ENCODE measurements at regions not wholly inside any gene's neighbourhood (a gene's known extent, or its start where the extent isn't known, plus 50 kb on each side); places are given as distances from the start of the nearest gene placed in this dataset.

DNA sequence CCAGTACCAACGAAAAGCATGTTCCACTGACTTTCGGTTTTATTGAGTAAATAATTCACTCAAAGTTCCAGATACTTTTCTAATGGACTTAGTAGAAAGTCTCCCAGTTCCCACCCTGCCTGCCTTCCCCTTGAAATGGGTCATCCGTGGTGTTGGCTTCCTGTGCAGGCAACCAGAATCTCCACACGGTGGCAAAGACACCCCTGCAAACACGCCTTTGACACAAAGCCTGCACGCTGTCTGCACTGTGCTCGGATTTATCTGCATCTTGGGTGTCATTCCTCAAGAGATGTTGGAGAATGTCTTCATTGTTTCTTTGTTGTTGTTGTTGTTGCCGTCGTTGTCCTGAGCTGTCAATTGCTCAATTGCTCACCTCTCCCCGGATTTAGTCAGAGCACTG is 150.0 kb upstream of the IRX2 start:
- TF ChIP-seq SUZ12 (IDR thresholded peaks at IDR 0.05): no peak
- no peak for TF ChIP-seq NFRKB (IDR thresholded peaks at IDR 0.05)
- no peak for TF ChIP-seq TARDBP (IDR thresholded peaks at IDR 0.05)
- no peak for TF ChIP-seq HDGF (IDR thresholded peaks at IDR 0.05; ENCODE audit: borderline replicate concordance)
- TF ChIP-seq, protein P1, sequence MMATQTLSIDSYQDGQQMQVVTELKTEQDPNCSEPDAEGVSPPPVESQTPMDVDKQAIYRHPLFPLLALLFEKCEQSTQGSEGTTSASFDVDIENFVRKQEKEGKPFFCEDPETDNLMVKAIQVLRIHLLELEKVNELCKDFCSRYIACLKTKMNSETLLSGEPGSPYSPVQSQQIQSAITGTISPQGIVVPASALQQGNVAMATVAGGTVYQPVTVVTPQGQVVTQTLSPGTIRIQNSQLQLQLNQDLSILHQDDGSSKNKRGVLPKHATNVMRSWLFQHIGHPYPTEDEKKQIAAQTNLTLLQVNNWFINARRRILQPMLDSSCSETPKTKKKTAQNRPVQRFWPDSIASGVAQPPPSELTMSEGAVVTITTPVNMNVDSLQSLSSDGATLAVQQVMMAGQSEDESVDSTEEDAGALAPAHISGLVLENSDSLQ (IDR thresholded peaks at IDR 0.05): no peak
- no peak for TF ChIP-seq L3MBTL2 (conservative IDR thresholded peaks at IDR 0.05)
- TF ChIP-seq SP1 (IDR thresholded peaks at IDR 0.05): no peak
- TF ChIP-seq FOXA1 (IDR thresholded peaks at IDR 0.05): no peak
- TF ChIP-seq LEF1 (IDR thresholded peaks at IDR 0.05; ENCODE audit: borderline replicate concordance): no peak
- no peak for TF ChIP-seq ELF4 (IDR thresholded peaks at IDR 0.05)

Measured in HEK293T (cell line).